Liver (tissue), 8 donors: ENCODE measurements at regions not wholly inside any gene's neighbourhood (a gene's known extent, or its start where the extent isn't known, plus 50 kb on each side); places are given as distances from the start of the nearest gene placed in this dataset.

ENCODE experiments used
- DNase-seq: peaks from one replicate; pipeline ENCODE4 v3.0.0-alpha.2; 2017; ENCODE audit warnings: low spot score
- H3K27ac ChIP-seq, 2 donors: one replicate each; pipeline ENCODE4 v1.7.0; 2013; ENCODE audit warnings: inconsistent platforms in 2 of 2, low read length in 2 of 2, control low read depth in 1 of 2, low read depth in 1 of 2, mild to moderate bottlenecking in 1 of 2
- H3K27me3 ChIP-seq, 4 donors: one replicate each; pipeline versions ENCODE4 v1.6.1 to v1.7.0; 2013; ENCODE audit warnings: low read length in 3 of 4, inconsistent platforms in 1 of 4, mild to moderate bottlenecking in 1 of 4, moderate library complexity in 1 of 4; ENCODE audit not compliant: control insufficient read depth in 4 of 4, insufficient read depth in 4 of 4
- H3K36me3 ChIP-seq, 4 donors: one replicate each; pipeline versions ENCODE4 v1.6.1 to v1.7.0; 2013; ENCODE audit warnings: low read length in 3 of 4, mild to moderate bottlenecking in 3 of 4, low read depth in 1 of 4, moderate library complexity in 1 of 4; ENCODE audit not compliant: control insufficient read depth in 4 of 4, insufficient read depth in 3 of 4
- H3K4me1 ChIP-seq, 4 donors: one replicate each; pipeline versions ENCODE4 v1.6.1 to v1.7.0; 2013; ENCODE audit warnings: low read length in 3 of 4, mild to moderate bottlenecking in 3 of 4, moderate library complexity in 1 of 4; ENCODE audit not compliant: control insufficient read depth in 4 of 4, insufficient read depth in 4 of 4
- H3K4me3 ChIP-seq, 3 donors: one replicate each; pipeline versions ENCODE4 v1.6.1 to v1.7.0; 2013; ENCODE audit warnings: low read length in 3 of 3, control low read depth in 1 of 3, low read depth in 1 of 3, mild to moderate bottlenecking in 1 of 3
- H3K9ac ChIP-seq, 2 donors: one replicate each; pipeline ENCODE4 v1.7.0; 2013; ENCODE audit warnings: low read length in 2 of 2, mild to moderate bottlenecking in 2 of 2, moderate library complexity in 2 of 2, control low read depth in 1 of 2, low read depth in 1 of 2
- H3K9me3 ChIP-seq, 4 donors: one replicate each; pipeline versions ENCODE4 v1.6.1 to v1.7.0; 2013; ENCODE audit warnings: low read length in 3 of 4; ENCODE audit not compliant: control insufficient read depth in 4 of 4
- ATF3 ChIP-seq: IDR thresholded peaks from 2 replicates; pipeline ENCODE4 v1.6.1; 2016; ENCODE audit warnings: antibody characterized with exemption
- EGR1 ChIP-seq, 2 donors: IDR thresholded peaks; 2 replicates each; pipeline ENCODE4 v1.6.1; 2016 to 2018; ENCODE audit warnings: antibody characterized with exemption in 2 of 2, low read depth in 2 of 2
- FOXA1 ChIP-seq: IDR thresholded peaks from 2 replicates; pipeline ENCODE4 v1.6.1; 2016; ENCODE audit warnings: antibody characterized with exemption
- FOXA2 ChIP-seq: IDR thresholded peaks from 2 replicates; pipeline ENCODE4 v1.6.1; 2016; ENCODE audit warnings: antibody characterized with exemption
- GABPA ChIP-seq, 2 donors: IDR thresholded peaks in 1 of 2; conservative IDR thresholded peaks in 1 of 2; 2 replicates each; pipeline ENCODE4 v1.6.1; 2016; ENCODE audit warnings: antibody characterized with exemption in 2 of 2, mild to moderate bottlenecking in 1 of 2, moderate library complexity in 1 of 2
- HNF4A ChIP-seq, 2 donors: conservative IDR thresholded peaks; 2 replicates each; pipeline ENCODE4 v1.6.1; 2016; ENCODE audit warnings: antibody characterized with exemption in 2 of 2, mild to moderate bottlenecking in 2 of 2
- HNF4G ChIP-seq: IDR thresholded peaks from 2 replicates; pipeline ENCODE4 v1.6.1; 2016; ENCODE audit warnings: antibody characterized with exemption
- JUND ChIP-seq, 2 donors: IDR thresholded peaks; 2 replicates each; pipeline ENCODE4 v1.6.1; 2016; ENCODE audit warnings: antibody characterized with exemption in 2 of 2
- MAX ChIP-seq: IDR thresholded peaks from 2 replicates; pipeline ENCODE4 v1.6.1; 2016; ENCODE audit warnings: antibody characterized with exemption
- NR2F2 ChIP-seq: IDR thresholded peaks from 2 replicates; pipeline ENCODE4 v1.6.1; 2016; ENCODE audit warnings: antibody characterized with exemption
- RAD21 ChIP-seq, 2 donors: IDR thresholded peaks; 2 replicates each; pipeline ENCODE4 v1.6.1; 2016; ENCODE audit warnings: antibody characterized with exemption in 2 of 2, mild to moderate bottlenecking in 2 of 2
- REST ChIP-seq: IDR thresholded peaks from 2 replicates; pipeline ENCODE4 v1.6.1; 2016; ENCODE audit warnings: antibody characterized with exemption, mild to moderate bottlenecking
- RXRA ChIP-seq, 2 donors: IDR thresholded peaks; 2 replicates each; pipeline ENCODE4 v1.6.1; 2017 to 2018; ENCODE audit warnings: antibody characterized with exemption in 2 of 2, mild to moderate bottlenecking in 1 of 2
- SP1 ChIP-seq: IDR thresholded peaks from 2 replicates; pipeline ENCODE4 v1.6.1; 2018; ENCODE audit warnings: antibody characterized with exemption, mild to moderate bottlenecking
- TAF1 ChIP-seq: conservative IDR thresholded peaks from 2 replicates; pipeline ENCODE4 v1.6.1; 2016; ENCODE audit warnings: antibody characterized with exemption, mild to moderate bottlenecking
- YY1 ChIP-seq: IDR thresholded peaks from 2 replicates; pipeline ENCODE4 v1.6.1; 2016; ENCODE audit warnings: antibody characterized with exemption, mild to moderate bottlenecking
- WGBS: extraction: QIAGEN DNeasy Blood & Tissue Kit; methylation state at CpG from one replicate; pipeline ENCODE4 v1.1.7; 2013; 5-methylcytosine and 5-hydroxymethylcytosine counted together
- TF ChIP-seq, protein P1 (sequence below): fragments of 150-350 bp; IDR thresholded peaks from 2 replicates; pipeline ENCODE4 v1.5.1; 2017; ENCODE audit warnings: improper control_type of control experiment, low read depth, low read length; ENCODE audit not compliant: missing input control
- TF ChIP-seq, protein P2 (sequence below): IDR thresholded peaks from 2 replicates; pipeline ENCODE4 v1.6.1; 2016; ENCODE audit warnings: antibody characterized with exemption
- donor health status: healthy.
- donor health status: healthy.
- donor health status: healthy.
- donor health status: healthy.
- donor health status: healthy.

DNA sequence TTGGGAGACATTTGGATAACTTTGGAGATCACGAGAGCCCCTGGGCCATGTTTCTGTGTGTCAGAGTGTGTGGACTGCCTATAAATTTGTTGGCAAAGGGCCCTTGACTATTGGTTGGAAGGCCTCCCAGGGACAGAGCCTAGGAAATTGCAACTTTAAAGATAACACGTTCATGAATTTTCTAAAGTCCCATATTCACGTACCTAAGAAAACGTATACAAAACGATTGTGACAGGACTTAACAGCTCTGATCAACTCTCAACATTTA is 55.8 kb downstream of the DOP1B start:
- TF ChIP-seq YY1 (no peak), FOXA2 (no peak), JUND (IDR thresholded peaks at IDR 0.05) (no peak)
- Histone ChIP-seq H3K9me3 (no peaks in the 10 kb centered on the region), H3K27ac (no peak overlapping the region), H3K4me1 (no peaks in the 10 kb centered on the region), H3K36me3 (peaks cover 3 to 30% (median 15%) of the 10 kb centered on the region in 4 donors), H3K27me3 (no peaks in the 10 kb centered on the region), H3K9ac (no peak overlapping the region), H3K4me3 (no peak overlapping the region)
- 97% methylated on average over 5 of the region's 5 CpGs for WGBS
- DNase-seq: no peak

- Histone ChIP-seq H3K27ac (no peak overlapping the region), H3K9me3 (no peaks in the 10 kb centered on the region), H3K4me1 (no peaks in the 10 kb centered on the region), H3K9ac (no peak overlapping the region), H3K27me3 (no peaks in the 10 kb centered on the region), H3K4me3 (no peak overlapping the region), H3K36me3 (peaks cover 5 to 47% (median 23%) of the 10 kb centered on the region in 4 donors)
- TF ChIP-seq GABPA (IDR thresholded peaks at IDR 0.05 in 1 of 2, conservative IDR thresholded peaks at IDR 0.05 in 1 of 2) (no peak), HNF4G (no peak), TAF1 (no peak), HNF4A (conservative IDR thresholded peaks at IDR 0.05) (no peak), FOXA1 (no peak), SP1 (no peak), ATF3 (no peak), MAX (no peak)
- no peak for DNase-seq
- WGBS: 97% methylated on average over 3 of the region's 3 CpGs
These were observed 57.9 kb downstream of the DOP1B start for GRCh38 chr21:36214561-36214960.

DNA sequence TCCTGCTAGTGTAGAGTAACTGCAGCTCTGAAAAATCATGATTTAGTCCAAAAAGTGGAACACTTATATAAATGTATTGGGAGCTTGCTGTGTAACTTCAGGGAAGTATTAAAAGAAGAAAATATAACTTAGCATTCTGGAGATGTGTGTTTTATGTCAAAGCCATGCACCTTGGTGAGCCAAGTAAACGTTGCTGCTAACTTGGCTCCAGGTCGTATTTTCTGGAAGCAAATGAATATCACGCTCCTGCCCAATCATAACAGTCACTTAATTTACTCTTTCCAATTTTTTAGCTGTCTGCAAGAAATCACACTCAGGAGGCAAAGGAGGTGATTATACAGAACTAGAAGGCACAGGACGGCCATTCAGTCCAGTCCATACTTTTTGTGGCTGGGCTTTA is 61.1 kb downstream of the DOP1B start:
- WGBS: 86% methylated on average over 4 of the region's 4 CpGs
- TF ChIP-seq NR2F2: no peak
- no peak for TF ChIP-seq FOXA1
- TF ChIP-seq, protein P1, sequence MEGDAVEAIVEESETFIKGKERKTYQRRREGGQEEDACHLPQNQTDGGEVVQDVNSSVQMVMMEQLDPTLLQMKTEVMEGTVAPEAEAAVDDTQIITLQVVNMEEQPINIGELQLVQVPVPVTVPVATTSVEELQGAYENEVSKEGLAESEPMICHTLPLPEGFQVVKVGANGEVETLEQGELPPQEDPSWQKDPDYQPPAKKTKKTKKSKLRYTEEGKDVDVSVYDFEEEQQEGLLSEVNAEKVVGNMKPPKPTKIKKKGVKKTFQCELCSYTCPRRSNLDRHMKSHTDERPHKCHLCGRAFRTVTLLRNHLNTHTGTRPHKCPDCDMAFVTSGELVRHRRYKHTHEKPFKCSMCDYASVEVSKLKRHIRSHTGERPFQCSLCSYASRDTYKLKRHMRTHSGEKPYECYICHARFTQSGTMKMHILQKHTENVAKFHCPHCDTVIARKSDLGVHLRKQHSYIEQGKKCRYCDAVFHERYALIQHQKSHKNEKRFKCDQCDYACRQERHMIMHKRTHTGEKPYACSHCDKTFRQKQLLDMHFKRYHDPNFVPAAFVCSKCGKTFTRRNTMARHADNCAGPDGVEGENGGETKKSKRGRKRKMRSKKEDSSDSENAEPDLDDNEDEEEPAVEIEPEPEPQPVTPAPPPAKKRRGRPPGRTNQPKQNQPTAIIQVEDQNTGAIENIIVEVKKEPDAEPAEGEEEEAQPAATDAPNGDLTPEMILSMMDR: no peak
- TF ChIP-seq FOXA2: no peak
- TF ChIP-seq EGR1 (IDR thresholded peaks at IDR 0.05; ENCODE audit: low read depth in 2 of 2): no peak
- no peak for TF ChIP-seq RXRA (IDR thresholded peaks at IDR 0.05)
- no peak for TF ChIP-seq JUND (IDR thresholded peaks at IDR 0.05)
- no peak for TF ChIP-seq ATF3
- TF ChIP-seq HNF4G: no peak
- no peak for TF ChIP-seq RAD21 (IDR thresholded peaks at IDR 0.05)
- no peak for TF ChIP-seq YY1
- no peak for TF ChIP-seq SP1
- TF ChIP-seq REST: no peak
- TF ChIP-seq, protein P2, sequence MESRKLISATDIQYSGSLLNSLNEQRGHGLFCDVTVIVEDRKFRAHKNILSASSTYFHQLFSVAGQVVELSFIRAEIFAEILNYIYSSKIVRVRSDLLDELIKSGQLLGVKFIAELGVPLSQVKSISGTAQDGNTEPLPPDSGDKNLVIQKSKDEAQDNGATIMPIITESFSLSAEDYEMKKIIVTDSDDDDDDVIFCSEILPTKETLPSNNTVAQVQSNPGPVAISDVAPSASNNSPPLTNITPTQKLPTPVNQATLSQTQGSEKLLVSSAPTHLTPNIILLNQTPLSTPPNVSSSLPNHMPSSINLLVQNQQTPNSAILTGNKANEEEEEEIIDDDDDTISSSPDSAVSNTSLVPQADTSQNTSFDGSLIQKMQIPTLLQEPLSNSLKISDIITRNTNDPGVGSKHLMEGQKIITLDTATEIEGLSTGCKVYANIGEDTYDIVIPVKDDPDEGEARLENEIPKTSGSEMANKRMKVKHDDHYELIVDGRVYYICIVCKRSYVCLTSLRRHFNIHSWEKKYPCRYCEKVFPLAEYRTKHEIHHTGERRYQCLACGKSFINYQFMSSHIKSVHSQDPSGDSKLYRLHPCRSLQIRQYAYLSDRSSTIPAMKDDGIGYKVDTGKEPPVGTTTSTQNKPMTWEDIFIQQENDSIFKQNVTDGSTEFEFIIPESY: no peak
- no peak for TF ChIP-seq HNF4A (conservative IDR thresholded peaks at IDR 0.05)
- no peak for TF ChIP-seq GABPA (IDR thresholded peaks at IDR 0.05 in 1 of 2, conservative IDR thresholded peaks at IDR 0.05 in 1 of 2)
- no peak for TF ChIP-seq MAX
- TF ChIP-seq TAF1: no peak
- Histone ChIP-seq H3K9ac (no peak overlapping the region), H3K4me1 (no peaks in the 10 kb centered on the region), H3K9me3 (no peaks in the 10 kb centered on the region), H3K27me3 (no peaks in the 10 kb centered on the region), H3K27ac (no peak overlapping the region), H3K4me3 (no peak overlapping the region), H3K36me3 (peaks cover 5 to 42% (median 22%) of the 10 kb centered on the region in 4 donors)
- DNase-seq: no peak
